DND-41 (cell line): ENCODE measurements at regions not wholly inside any gene's neighbourhood (a gene's known extent, or its start where the extent isn't known, plus 50 kb on each side); places are given as distances from the start of the nearest gene placed in this dataset.

Experiments
- EZH2 ChIP-seq: IDR thresholded peaks from 3 replicates; pipeline ENCODE4 v1.6.1; 2012; ENCODE audit warnings: borderline replicate concordance, low read depth, mild to moderate bottlenecking, moderate library complexity, low read length, inconsistent platforms; ENCODE audit not compliant: severe bottlenecking
- TF ChIP-seq, protein P1 (sequence below): IDR thresholded peaks from 2 replicates; pipeline ENCODE4 v1.5.1; 2012; ENCODE audit warnings: borderline replicate concordance, low read length, moderate library complexity, mild to moderate bottlenecking; ENCODE audit not compliant: poor library complexity, severe bottlenecking; ENCODE audit errors: extremely low read depth

DNA sequence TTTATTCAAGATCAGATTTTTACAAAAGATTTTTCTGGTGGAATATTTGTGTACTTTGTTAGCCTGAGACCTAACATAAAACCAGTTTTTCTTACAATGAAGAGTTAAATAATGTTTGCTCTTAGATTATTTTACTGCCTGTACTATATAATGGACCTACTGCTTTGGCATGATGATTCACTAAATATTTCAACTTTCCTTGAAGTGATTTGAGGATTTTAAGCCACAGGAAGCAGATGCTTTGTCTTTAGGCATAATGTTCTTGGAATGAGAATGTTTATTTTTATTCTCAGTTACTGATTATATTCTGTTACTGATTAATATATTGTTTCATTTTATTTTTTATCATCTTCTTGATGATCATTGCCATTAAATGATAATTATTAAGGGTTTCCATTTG, 175.3 kb upstream of the LRP1B start:
- TF ChIP-seq, protein P1, sequence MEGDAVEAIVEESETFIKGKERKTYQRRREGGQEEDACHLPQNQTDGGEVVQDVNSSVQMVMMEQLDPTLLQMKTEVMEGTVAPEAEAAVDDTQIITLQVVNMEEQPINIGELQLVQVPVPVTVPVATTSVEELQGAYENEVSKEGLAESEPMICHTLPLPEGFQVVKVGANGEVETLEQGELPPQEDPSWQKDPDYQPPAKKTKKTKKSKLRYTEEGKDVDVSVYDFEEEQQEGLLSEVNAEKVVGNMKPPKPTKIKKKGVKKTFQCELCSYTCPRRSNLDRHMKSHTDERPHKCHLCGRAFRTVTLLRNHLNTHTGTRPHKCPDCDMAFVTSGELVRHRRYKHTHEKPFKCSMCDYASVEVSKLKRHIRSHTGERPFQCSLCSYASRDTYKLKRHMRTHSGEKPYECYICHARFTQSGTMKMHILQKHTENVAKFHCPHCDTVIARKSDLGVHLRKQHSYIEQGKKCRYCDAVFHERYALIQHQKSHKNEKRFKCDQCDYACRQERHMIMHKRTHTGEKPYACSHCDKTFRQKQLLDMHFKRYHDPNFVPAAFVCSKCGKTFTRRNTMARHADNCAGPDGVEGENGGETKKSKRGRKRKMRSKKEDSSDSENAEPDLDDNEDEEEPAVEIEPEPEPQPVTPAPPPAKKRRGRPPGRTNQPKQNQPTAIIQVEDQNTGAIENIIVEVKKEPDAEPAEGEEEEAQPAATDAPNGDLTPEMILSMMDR, result no peak
- TF ChIP-seq EZH2, result no peak
